Tongue (tissue), 1 donor: ENCODE measurements at regions not wholly inside any gene's neighbourhood (a gene's known extent, or its start where the extent isn't known, plus 50 kb on each side); places are given as distances from the start of the nearest gene placed in this dataset.

Experiments
- DNase-seq: peaks from one replicate; pipeline ENCODE4 v3.0.0-alpha.2; 2015

GRCh38 chr10:111203615-111204014, 126.8 kb downstream of the ADRA2A start:
- peak; percentile 14 for DNase-seq

GRCh38 chr10:111204838-111205237, 128.0 kb downstream of the ADRA2A start:
- DNase-seq: no peak

GRCh38 chr10:111206521-111206920, 129.7 kb downstream of the ADRA2A start:
- DNase-seq: no peak

- DNase-seq: peak; percentile 20
These were observed 130.7 kb downstream of the ADRA2A start for GRCh38 chr10:111207500-111207899.

GRCh38 chr10:111208951-111209350, 132.1 kb downstream of the ADRA2A start:
- DNase-seq: no peak

- peak; percentile 66 for DNase-seq
These were observed 132.9 kb downstream of the ADRA2A start for GRCh38 chr10:111209692-111210091.

GRCh38 chr10:111211241-111211640, 134.4 kb downstream of the ADRA2A start:
- DNase-seq: no peak

GRCh38 chr10:111211706-111212105, 134.9 kb downstream of the ADRA2A start:
- DNase-seq: no peak

GRCh38 chr10:111221682-111222480, 145.1 kb downstream of the ADRA2A start:
- DNase-seq: peak; percentile 4

GRCh38 chr10:111222961-111223360, 146.1 kb downstream of the ADRA2A start:
- DNase-seq: no peak

GRCh38 chr10:111231779-111232178, 154.9 kb downstream of the ADRA2A start:
- DNase-seq: no peak

- DNase-seq: peak; percentile 13
These were observed 156.6 kb downstream of the ADRA2A start for GRCh38 chr10:111233439-111233838.

GRCh38 chr10:111234234-111234913, 157.5 kb downstream of the ADRA2A start:
- DNase-seq: no peak

GRCh38 chr10:111234914-111235302, 158.1 kb downstream of the ADRA2A start:
- DNase-seq: no peak

GRCh38 chr10:111240348-111240747, 163.5 kb downstream of the ADRA2A start:
- no peak for DNase-seq

GRCh38 chr10:111243126-111243525, 166.3 kb downstream of the ADRA2A start:
- no peak for DNase-seq

- peak; percentile 15 for DNase-seq
These were observed 169.3 kb downstream of the ADRA2A start for GRCh38 chr10:111246136-111246535.

- no peak for DNase-seq
These were observed 170.1 kb downstream of the ADRA2A start for GRCh38 chr10:111246814-111247452.

GRCh38 chr10:111247781-111248389, 171.1 kb downstream of the ADRA2A start:
- no peak for DNase-seq

GRCh38 chr10:111249925-111250324, 173.1 kb downstream of the ADRA2A start:
- no peak for DNase-seq

- DNase-seq: no peak
These were observed 184.3 kb downstream of the ADRA2A start for GRCh38 chr10:111261081-111261615.

- no peak for DNase-seq
These were observed 188.5 kb downstream of the ADRA2A start for GRCh38 chr10:111265341-111265740.

- no peak for DNase-seq
These were observed 189.3 kb downstream of the ADRA2A start for GRCh38 chr10:111266165-111266564.
